ENCODE measurements at regions not wholly inside any gene's neighbourhood (a gene's known extent, or its start where the extent isn't known, plus 50 kb on each side); places are given as distances from the start of the nearest gene placed in this dataset.

DNA sequence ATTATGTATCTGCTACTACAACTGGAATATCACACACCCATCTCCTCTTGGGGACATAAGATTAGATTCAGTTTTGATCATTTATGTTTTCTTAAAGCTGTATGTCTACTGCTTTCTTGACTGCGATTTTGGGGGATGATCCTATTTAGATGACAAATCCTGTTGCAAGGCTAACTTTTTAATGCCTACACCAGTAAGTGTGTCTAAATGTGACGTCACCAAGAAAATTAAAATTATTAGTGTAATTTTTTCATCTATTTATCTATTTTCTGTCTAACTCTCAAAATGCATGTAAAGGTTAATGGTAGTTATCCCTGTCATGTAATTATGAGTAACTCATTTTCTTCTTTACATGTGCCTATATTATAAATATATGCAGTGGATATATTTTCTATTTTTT, 170.9 kb upstream of the PPFIA2 start:
- intact Hi-C loops (cut with micrococcal nuclease; ENCODE audit: unreplicated experiment) = no loop called here
- H3K9me3 ChIP-seq (ENCODE audit: low read depth, low read length, poor library complexity, severe bottlenecking) = no peaks in the 10 kb centered on the region
- no TSS peak for BruUV-seq (replicated peaks)
- no peak for TF ChIP-seq EZH2 (IDR thresholded peaks at IDR 0.05; ENCODE audit: borderline replicate concordance, low read depth, low read length, poor library complexity, severe bottlenecking)
- TF ChIP-seq, protein P1, sequence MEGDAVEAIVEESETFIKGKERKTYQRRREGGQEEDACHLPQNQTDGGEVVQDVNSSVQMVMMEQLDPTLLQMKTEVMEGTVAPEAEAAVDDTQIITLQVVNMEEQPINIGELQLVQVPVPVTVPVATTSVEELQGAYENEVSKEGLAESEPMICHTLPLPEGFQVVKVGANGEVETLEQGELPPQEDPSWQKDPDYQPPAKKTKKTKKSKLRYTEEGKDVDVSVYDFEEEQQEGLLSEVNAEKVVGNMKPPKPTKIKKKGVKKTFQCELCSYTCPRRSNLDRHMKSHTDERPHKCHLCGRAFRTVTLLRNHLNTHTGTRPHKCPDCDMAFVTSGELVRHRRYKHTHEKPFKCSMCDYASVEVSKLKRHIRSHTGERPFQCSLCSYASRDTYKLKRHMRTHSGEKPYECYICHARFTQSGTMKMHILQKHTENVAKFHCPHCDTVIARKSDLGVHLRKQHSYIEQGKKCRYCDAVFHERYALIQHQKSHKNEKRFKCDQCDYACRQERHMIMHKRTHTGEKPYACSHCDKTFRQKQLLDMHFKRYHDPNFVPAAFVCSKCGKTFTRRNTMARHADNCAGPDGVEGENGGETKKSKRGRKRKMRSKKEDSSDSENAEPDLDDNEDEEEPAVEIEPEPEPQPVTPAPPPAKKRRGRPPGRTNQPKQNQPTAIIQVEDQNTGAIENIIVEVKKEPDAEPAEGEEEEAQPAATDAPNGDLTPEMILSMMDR (conservative IDR thresholded peaks at IDR 0.05; ENCODE audit: low read depth, low read length) = no peak
- no peaks in the 10 kb centered on the region for H3K4me1 ChIP-seq (ENCODE audit: insufficient read depth, low read length, poor library complexity, severe bottlenecking)
- CTCF ChIA-PET = no interaction called here
- no peak overlapping the region for H3K4me3 ChIP-seq (ENCODE audit: low read depth, low read length, poor library complexity, severe bottlenecking)
- H3K27me3 ChIP-seq (replicated peaks; ENCODE audit: insufficient read depth, low read depth, low read length, poor library complexity) = no peaks in the 10 kb centered on the region
- H3K36me3 ChIP-seq (ENCODE audit: insufficient read depth, low read length, poor library complexity, severe bottlenecking) = no peaks in the 10 kb centered on the region
- H3K27ac ChIP-seq (ENCODE audit: low read depth, low read length, poor library complexity, severe bottlenecking) = no peak overlapping the region
- DNase-seq (ENCODE audit: low spot score) = no peak
- POLR2A ChIA-PET (ENCODE audit: low non-redundant PET) = no interaction called here

DNA sequence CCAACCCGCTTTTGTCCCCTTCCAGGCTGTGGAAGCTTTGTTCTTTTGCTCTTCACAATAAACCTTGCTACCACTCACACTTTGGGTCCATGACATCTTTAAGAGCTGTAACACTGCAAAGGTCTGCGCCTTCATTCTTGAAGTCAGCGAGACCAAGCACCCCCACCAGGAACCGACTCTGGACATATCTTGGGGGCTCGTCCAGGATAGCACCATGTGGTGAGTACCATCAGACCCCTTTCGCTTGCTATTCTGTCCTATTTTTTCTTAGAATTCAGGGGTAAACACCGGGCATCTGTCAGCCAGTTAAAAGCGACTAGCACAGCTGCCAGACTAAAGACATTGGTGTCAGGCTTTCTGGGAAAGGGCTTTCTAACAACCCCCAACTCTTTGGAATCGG, 137.6 kb upstream of the PPFIA2 start:
- intact Hi-C loops (cut with micrococcal nuclease; ENCODE audit: unreplicated experiment) = no loop called here
- Histone ChIP-seq H3K27ac (ENCODE audit: low read depth, low read length, poor library complexity, severe bottlenecking) (no peak overlapping the region), H3K4me1 (ENCODE audit: insufficient read depth, low read length, poor library complexity, severe bottlenecking) (no peaks in the 10 kb centered on the region), H3K27me3 (replicated peaks; ENCODE audit: insufficient read depth, low read depth, low read length, poor library complexity) (no peaks in the 10 kb centered on the region), H3K36me3 (ENCODE audit: insufficient read depth, low read length, poor library complexity, severe bottlenecking) (no peaks in the 10 kb centered on the region), H3K4me3 (ENCODE audit: low read depth, low read length, poor library complexity, severe bottlenecking) (no peak overlapping the region), H3K9me3 (ENCODE audit: low read depth, low read length, poor library complexity, severe bottlenecking) (no peaks in the 10 kb centered on the region)
- no peak for TF ChIP-seq EZH2 (IDR thresholded peaks at IDR 0.05; ENCODE audit: borderline replicate concordance, low read depth, low read length, poor library complexity, severe bottlenecking)
- TF ChIP-seq, protein P1 (conservative IDR thresholded peaks at IDR 0.05; ENCODE audit: low read depth, low read length) = no peak
- ChIA-PET POLR2A (ENCODE audit: low non-redundant PET) (no interaction called here), CTCF (no interaction called here)
- BruUV-seq (replicated peaks) = no TSS peak
- DNase-seq (ENCODE audit: low spot score) = no peak

DNA sequence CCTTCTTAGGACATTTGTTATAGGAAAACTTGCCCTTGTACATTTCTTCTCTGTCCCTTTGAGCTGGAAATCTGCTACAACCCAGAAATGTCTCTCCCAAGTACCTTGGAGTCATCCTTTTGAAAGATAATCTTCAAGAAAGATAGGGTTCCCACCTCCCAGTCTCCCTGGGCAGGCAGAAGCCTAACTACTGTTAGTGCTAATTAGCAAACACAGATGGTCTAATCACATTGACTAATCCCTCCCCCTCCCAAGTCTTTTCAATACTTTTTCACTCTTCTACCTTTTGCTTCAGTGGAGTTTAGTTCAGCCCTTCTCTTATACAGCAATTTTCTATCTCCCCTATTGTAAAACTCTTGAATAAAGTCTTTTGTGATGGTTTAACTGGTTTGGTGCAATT, 129.8 kb upstream of the PPFIA2 start:
- Histone ChIP-seq H3K36me3 (ENCODE audit: insufficient read depth, low read length, poor library complexity, severe bottlenecking) (no peaks in the 10 kb centered on the region), H3K4me3 (ENCODE audit: low read depth, low read length, poor library complexity, severe bottlenecking) (no peak overlapping the region), H3K27ac (ENCODE audit: low read depth, low read length, poor library complexity, severe bottlenecking) (no peak overlapping the region), H3K9me3 (ENCODE audit: low read depth, low read length, poor library complexity, severe bottlenecking) (no peaks in the 10 kb centered on the region), H3K4me1 (ENCODE audit: insufficient read depth, low read length, poor library complexity, severe bottlenecking) (no peaks in the 10 kb centered on the region), H3K27me3 (replicated peaks; ENCODE audit: insufficient read depth, low read depth, low read length, poor library complexity) (peaks cover 2% of the 10 kb centered on the region)
- TF ChIP-seq EZH2 (IDR thresholded peaks at IDR 0.05; ENCODE audit: borderline replicate concordance, low read depth, low read length, poor library complexity, severe bottlenecking) = no peak
- TF ChIP-seq, protein P1 (conservative IDR thresholded peaks at IDR 0.05; ENCODE audit: low read depth, low read length) = no peak
- intact Hi-C loops (cut with micrococcal nuclease; ENCODE audit: unreplicated experiment) = no loop called here
- no TSS peak for BruUV-seq (replicated peaks)
- ChIA-PET CTCF (no interaction called here), POLR2A (ENCODE audit: low non-redundant PET) (no interaction called here)
- DNase-seq (ENCODE audit: low spot score) = no peak

Data from A673 (cell line).